ENCODE measurements at regions not wholly inside any gene's neighbourhood (a gene's known extent, or its start where the extent isn't known, plus 50 kb on each side); places are given as distances from the start of the nearest gene placed in this dataset.

- no CpG with 5 or more reads among the region's 2 CpGs for WGBS (ENCODE audit: extremely low coverage, insufficient read length, low lambda C conversion rate)
- peaks cover 10 to 17% of the 10 kb centered on the region in 2 experiments for H3K4me1 Mint-ChIP-seq
Measured at GRCh38 chr1:34681480-34682451, 73.1 kb upstream of the GJB5 start.

More at GRCh38 chr1:34681480-34682451, 73.1 kb upstream of the GJB5 start:
- H3K23ac ChIP-seq (ENCODE audit: insufficient read length, low read depth, low read length) = no peak overlapping the region
- H3K23me2 ChIP-seq (ENCODE audit: insufficient read length, low read depth, low read length, poor library complexity, severe bottlenecking) = no peaks in the 10 kb centered on the region
- H3K36me3 Mint-ChIP-seq (ENCODE audit: insufficient read depth in 1 of 3, low read depth in 3 of 3) = peaks cover 6 to 9% (median 7%) of the 10 kb centered on the region in 3 experiments; a peak in 6 of 7 replicates
- H4K20me1 ChIP-seq (ENCODE audit: control insufficient read depth, insufficient read depth, insufficient read length) = no peaks in the 10 kb centered on the region
- H2BK120ac ChIP-seq (ENCODE audit: low read depth, low read length, poor library complexity, severe bottlenecking) = no peak overlapping the region
- no peaks in the 10 kb centered on the region for H3K9me3 ChIP-seq (ENCODE audit: control insufficient read depth, low read depth, low read length)
- H2BK12ac ChIP-seq (ENCODE audit: insufficient read length, low read depth, low read length) = no peak overlapping the region
- H3K27me3 ChIP-seq (ENCODE audit: insufficient read depth, low read length) = no peaks in the 10 kb centered on the region
- H2BK15ac ChIP-seq (ENCODE audit: low read depth, low read length) = no peak overlapping the region
- TF ChIP-seq CTCF (conservative IDR thresholded peaks at IDR 0.05) = peak; percentile 85
- H4K8ac ChIP-seq (replicated peaks; ENCODE audit: insufficient read length, low read depth, low read length) = no peak overlapping the region
- peak; percentile 86 for DNase-seq
- no peaks in the 10 kb centered on the region for H3K79me1 ChIP-seq (ENCODE audit: insufficient read depth, low read depth, low read length, poor library complexity, severe bottlenecking)
- no peak overlapping the region for H3K56ac ChIP-seq (ENCODE audit: insufficient read length, low read depth, low read length)
- no peak overlapping the region for H4K91ac ChIP-seq (ENCODE audit: insufficient read length, low read depth, low read length)
- H3K9me3 Mint-ChIP-seq = peaks cover 12 to 22% of the 10 kb centered on the region in 2 experiments
- no peak overlapping the region for H3K18ac ChIP-seq (ENCODE audit: insufficient read length, low read depth, low read length)
- peaks cover 7% of the 10 kb centered on the region for H3K27me3 Mint-ChIP-seq (ENCODE audit: low read depth)
- no peak overlapping the region for H4K5ac ChIP-seq (ENCODE audit: insufficient read length, low read depth, low read length)
- no peak overlapping the region for H2AFZ ChIP-seq (ENCODE audit: low read length)
- no peak overlapping the region for H2BK20ac ChIP-seq (ENCODE audit: low read depth, low read length, poor library complexity, severe bottlenecking)
- H3K27ac ChIP-seq (ENCODE audit: insufficient read length, low read depth, low read length) = no peak overlapping the region
- no peak overlapping the region for H3K4me2 ChIP-seq (ENCODE audit: insufficient read depth, insufficient read length, low read length)
- H2AK5ac ChIP-seq (ENCODE audit: insufficient read length, low read length) = no peak overlapping the region
- no peak overlapping the region for H3K9ac ChIP-seq (ENCODE audit: extremely low read depth, insufficient read length, low read length)
- H3T11ph ChIP-seq (ENCODE audit: low read length) = no peak overlapping the region
- H3K14ac ChIP-seq (ENCODE audit: insufficient read depth, low read length) = no peak overlapping the region
- H3K4ac ChIP-seq (ENCODE audit: low read depth, low read length) = no peak overlapping the region
- H3K79me2 ChIP-seq (ENCODE audit: insufficient read depth, low read length) = no peaks in the 10 kb centered on the region
- no peak overlapping the region for H3K4me3 Mint-ChIP-seq
- no peak overlapping the region for H2BK5ac ChIP-seq (ENCODE audit: insufficient read length, low read length)
- no peak overlapping the region for H3K27ac Mint-ChIP-seq
- no peaks in the 10 kb centered on the region; the same call in 1 of the 2 replicates for H3K4me1 ChIP-seq (ENCODE audit: insufficient read depth, low read length)

Measured in H9 (cell line).